ENCODE measurements at regions not wholly inside any gene's neighbourhood (a gene's known extent, or its start where the extent isn't known, plus 50 kb on each side); places are given as distances from the start of the nearest gene placed in this dataset.
A peak's percentile ranks its signal among the peaks of the same experiment; 100 is the strongest.

DNA sequence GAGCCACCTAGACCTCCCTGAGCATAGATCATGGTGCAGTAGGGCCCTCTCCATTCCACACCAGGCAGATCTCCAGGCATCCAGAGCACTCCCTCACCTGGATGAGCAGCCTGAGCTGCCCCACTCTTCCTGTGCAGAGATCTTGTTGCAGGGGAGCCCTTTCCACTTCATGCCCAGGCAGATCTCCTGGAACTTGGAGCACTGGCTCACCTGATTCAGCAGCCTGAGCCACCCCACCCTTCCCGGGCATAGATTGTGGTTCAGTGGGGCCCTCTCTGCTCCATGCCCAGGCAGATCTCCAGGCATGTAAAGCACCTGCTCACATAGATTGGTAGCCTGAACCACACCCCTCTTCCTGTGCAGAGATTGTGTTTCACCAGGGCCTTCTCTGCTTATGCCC is 78.0 kb downstream of the SEC16B start:
- Histone ChIP-seq H3K9me3 (ENCODE audit: control insufficient read depth in 4 of 4, low read length in 3 of 4) (peaks cover 3 to 12% (median 8%) of the 10 kb centered on the region in 4 donors), H3K27ac (ENCODE audit: low read depth in 1 of 2, low read length in 2 of 2) (no peak overlapping the region), H3K4me3 (ENCODE audit: low read depth in 1 of 3, low read length in 3 of 3) (peak overlapping the region in 2 of 3 donors; percentile 16 to 54), H3K36me3 (ENCODE audit: control insufficient read depth in 4 of 4, insufficient read depth in 3 of 4, low read depth in 1 of 4, low read length in 3 of 4) (no peaks in the 10 kb centered on the region), H3K4me1 (ENCODE audit: control insufficient read depth in 4 of 4, insufficient read depth in 4 of 4, low read length in 3 of 4) (no peaks in the 10 kb centered on the region), H3K9ac (ENCODE audit: low read depth in 1 of 2, low read length in 2 of 2) (no peak overlapping the region), H3K27me3 (ENCODE audit: control insufficient read depth in 4 of 4, insufficient read depth in 4 of 4, low read length in 3 of 4) (no peaks in the 10 kb centered on the region)
- WGBS, result 100% methylated on average over 1 of the region's 1 CpG
- no peak for TF ChIP-seq FOXA2 (IDR thresholded peaks at IDR 0.05)
- no peak for TF ChIP-seq SP1 (IDR thresholded peaks at IDR 0.05)
- no peak for TF ChIP-seq MAX (IDR thresholded peaks at IDR 0.05)
- TF ChIP-seq HNF4A (conservative IDR thresholded peaks at IDR 0.05), result no peak
- TF ChIP-seq FOXA1 (IDR thresholded peaks at IDR 0.05), result no peak
- no peak for TF ChIP-seq YY1 (IDR thresholded peaks at IDR 0.05)
- TF ChIP-seq, protein P1, sequence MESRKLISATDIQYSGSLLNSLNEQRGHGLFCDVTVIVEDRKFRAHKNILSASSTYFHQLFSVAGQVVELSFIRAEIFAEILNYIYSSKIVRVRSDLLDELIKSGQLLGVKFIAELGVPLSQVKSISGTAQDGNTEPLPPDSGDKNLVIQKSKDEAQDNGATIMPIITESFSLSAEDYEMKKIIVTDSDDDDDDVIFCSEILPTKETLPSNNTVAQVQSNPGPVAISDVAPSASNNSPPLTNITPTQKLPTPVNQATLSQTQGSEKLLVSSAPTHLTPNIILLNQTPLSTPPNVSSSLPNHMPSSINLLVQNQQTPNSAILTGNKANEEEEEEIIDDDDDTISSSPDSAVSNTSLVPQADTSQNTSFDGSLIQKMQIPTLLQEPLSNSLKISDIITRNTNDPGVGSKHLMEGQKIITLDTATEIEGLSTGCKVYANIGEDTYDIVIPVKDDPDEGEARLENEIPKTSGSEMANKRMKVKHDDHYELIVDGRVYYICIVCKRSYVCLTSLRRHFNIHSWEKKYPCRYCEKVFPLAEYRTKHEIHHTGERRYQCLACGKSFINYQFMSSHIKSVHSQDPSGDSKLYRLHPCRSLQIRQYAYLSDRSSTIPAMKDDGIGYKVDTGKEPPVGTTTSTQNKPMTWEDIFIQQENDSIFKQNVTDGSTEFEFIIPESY (IDR thresholded peaks at IDR 0.05), result no peak
- TF ChIP-seq ATF3 (IDR thresholded peaks at IDR 0.05), result no peak
- no peak for TF ChIP-seq EGR1 (IDR thresholded peaks at IDR 0.05; ENCODE audit: low read depth in 2 of 2)
- no peak for TF ChIP-seq JUND (IDR thresholded peaks at IDR 0.05)
- TF ChIP-seq TAF1 (conservative IDR thresholded peaks at IDR 0.05), result no peak
- no peak for DNase-seq (ENCODE audit: low spot score)

- Histone ChIP-seq H3K9me3 (ENCODE audit: control insufficient read depth in 4 of 4, low read length in 3 of 4) (peaks cover 3 to 12% (median 8%) of the 10 kb centered on the region in 4 donors), H3K9ac (ENCODE audit: low read depth in 1 of 2, low read length in 2 of 2) (no peak overlapping the region), H3K36me3 (ENCODE audit: control insufficient read depth in 4 of 4, insufficient read depth in 3 of 4, low read depth in 1 of 4, low read length in 3 of 4) (no peaks in the 10 kb centered on the region), H3K4me3 (ENCODE audit: low read depth in 1 of 3, low read length in 3 of 3) (no peak overlapping the region), H3K27me3 (ENCODE audit: control insufficient read depth in 4 of 4, insufficient read depth in 4 of 4, low read length in 3 of 4) (no peaks in the 10 kb centered on the region), H3K27ac (ENCODE audit: low read depth in 1 of 2, low read length in 2 of 2) (no peak overlapping the region), H3K4me1 (ENCODE audit: control insufficient read depth in 4 of 4, insufficient read depth in 4 of 4, low read length in 3 of 4) (no peaks in the 10 kb centered on the region)
- 76% methylated on average over 1 of the region's 1 CpG for WGBS
- TF ChIP-seq RXRA (IDR thresholded peaks at IDR 0.05) (no peak), RAD21 (IDR thresholded peaks at IDR 0.05) (no peak), HNF4G (IDR thresholded peaks at IDR 0.05) (no peak), REST (IDR thresholded peaks at IDR 0.05) (no peak), ATF3 (IDR thresholded peaks at IDR 0.05) (no peak), GABPA (IDR thresholded peaks at IDR 0.05 in 1 of 2, conservative IDR thresholded peaks at IDR 0.05 in 1 of 2) (no peak)
- no peak for DNase-seq (ENCODE audit: low spot score)
These were observed 79.4 kb downstream of the SEC16B start for GRCh38 chr1:177890479-177890878.
